Omental fat pad (tissue), 3 donors: ENCODE measurements at regions not wholly inside any gene's neighbourhood (a gene's known extent, or its start where the extent isn't known, plus 50 kb on each side); places are given as distances from the start of the nearest gene placed in this dataset.

Experiments used
- ATAC-seq: fragments of 150-250 bp; one replicate; pipeline ENCODE4 v1.9.1; 2016; ENCODE audit warnings: mild to moderate bottlenecking, moderate library complexity; ENCODE audit not compliant: low FRiP score
- DNase-seq: peaks from one replicate; pipeline ENCODE4 v3.0.0-alpha.2; 2019; ENCODE audit warnings: low spot score
- TF ChIP-seq, protein P1 (sequence below), 3 donors: fragments of 450-650 bp; IDR thresholded peaks; one replicate each; pipeline ENCODE4 v1.5.1; 2016 to 2017; ENCODE audit warnings: antibody characterized with exemption in 3 of 3, mild to moderate bottlenecking in 3 of 3, moderate library complexity in 2 of 3

DNA sequence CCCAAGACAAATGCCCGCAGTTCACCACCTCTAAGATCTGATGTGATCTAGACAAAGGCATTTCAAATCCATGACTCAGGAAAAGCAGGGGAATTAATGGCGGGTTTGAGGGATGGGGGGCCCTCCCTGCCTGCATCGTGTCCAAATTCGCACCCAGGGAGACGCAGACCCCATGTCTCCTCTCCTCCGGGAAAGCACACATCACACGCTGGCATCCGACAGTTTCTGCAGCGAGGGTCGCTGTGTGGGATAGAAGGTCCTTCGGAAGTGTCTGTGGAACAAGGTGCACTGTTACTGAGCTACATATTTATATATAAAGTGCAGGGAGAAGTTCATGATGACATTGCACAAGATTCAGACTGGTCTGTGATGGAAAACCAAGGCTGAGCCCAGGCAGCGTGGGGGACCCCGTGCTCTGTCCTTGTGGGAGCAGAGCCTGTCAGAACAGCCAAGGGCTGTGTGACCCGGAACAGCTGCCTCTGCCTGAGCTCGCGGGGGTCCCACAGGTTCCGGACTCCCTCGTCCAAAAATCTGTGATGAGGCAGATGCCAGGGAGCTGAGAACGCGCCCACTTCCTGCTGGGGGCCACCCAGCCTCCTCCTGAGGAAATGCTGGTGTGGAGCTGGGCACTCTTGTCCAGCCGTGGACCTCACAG, 82.3 kb upstream of the CTDP1 start:
- DNase-seq (no peak), ATAC-seq (no peak)
- TF ChIP-seq, protein P1, sequence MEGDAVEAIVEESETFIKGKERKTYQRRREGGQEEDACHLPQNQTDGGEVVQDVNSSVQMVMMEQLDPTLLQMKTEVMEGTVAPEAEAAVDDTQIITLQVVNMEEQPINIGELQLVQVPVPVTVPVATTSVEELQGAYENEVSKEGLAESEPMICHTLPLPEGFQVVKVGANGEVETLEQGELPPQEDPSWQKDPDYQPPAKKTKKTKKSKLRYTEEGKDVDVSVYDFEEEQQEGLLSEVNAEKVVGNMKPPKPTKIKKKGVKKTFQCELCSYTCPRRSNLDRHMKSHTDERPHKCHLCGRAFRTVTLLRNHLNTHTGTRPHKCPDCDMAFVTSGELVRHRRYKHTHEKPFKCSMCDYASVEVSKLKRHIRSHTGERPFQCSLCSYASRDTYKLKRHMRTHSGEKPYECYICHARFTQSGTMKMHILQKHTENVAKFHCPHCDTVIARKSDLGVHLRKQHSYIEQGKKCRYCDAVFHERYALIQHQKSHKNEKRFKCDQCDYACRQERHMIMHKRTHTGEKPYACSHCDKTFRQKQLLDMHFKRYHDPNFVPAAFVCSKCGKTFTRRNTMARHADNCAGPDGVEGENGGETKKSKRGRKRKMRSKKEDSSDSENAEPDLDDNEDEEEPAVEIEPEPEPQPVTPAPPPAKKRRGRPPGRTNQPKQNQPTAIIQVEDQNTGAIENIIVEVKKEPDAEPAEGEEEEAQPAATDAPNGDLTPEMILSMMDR (IDR thresholded peaks at IDR 0.05): no peak

DNA sequence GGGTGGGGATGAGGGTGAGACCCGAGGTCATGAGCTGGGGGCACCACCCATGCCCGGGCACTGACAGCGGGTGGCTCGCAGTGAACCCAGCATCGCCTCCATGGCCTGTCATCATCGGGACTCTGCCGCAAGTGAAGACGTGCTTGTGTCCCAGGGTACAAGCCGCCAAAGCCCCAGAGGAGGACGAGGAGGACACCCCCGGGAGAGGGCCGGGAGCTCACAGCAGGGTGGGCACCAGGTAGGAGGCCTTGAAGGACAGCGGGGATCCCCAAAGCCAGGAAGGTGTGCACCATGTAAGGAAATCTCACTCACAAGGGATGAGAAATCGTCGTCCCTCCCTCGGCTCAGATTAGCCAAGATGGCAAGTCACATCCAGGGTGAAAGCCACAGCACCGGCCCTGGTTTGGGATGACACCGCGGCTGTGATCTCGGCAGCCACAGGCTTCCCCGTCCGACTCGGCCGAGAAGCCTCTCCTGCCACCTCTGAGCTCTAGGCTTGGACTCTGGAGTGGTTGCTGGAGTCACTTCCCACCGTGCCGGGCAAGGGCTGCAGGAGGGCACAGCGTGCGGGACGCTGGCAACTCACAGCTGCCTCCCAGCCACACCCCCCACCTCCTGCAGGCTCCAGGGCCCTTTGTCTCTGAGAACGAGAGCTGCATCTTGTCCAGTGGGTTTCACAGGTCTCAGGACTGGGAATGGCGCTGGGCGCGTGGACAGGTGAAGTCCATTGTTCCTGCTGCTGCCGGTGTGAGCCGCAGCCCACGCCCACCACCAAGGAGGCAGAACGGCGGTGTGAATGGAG, 81.6 kb upstream of the CTDP1 start:
- TF ChIP-seq, protein P1 (IDR thresholded peaks at IDR 0.05): no peak
- DNase-seq: no peak
- ATAC-seq: no peak

GRCh38 chr18:79598633-79599175, 80.9 kb upstream of the CTDP1 start:
- DNase-seq (no peak), ATAC-seq (no peak)
- TF ChIP-seq, protein P1 (IDR thresholded peaks at IDR 0.05): no peak

DNA sequence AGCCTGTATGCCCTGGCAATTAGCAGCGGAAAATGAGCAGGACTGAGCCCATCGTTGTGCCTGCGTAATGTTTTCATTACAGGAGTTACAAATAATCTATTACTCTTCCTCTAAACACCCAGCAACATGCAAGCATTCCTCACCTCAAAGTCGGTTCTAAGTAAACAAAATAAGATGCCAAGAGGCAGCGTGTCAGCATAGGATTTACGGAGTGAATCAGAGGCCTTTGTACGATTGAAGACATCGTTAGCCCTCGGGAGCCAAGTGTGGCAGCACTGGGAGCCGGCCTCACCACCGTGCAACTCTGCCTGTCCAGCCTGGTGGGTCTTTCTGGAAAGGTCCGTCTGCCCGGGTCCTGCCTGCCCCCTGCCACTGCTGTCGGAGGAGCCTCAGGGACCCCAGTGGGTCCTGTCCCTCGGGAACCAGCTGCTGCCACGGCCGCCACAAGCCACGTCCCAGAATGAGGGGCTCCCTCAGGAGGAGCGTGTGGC, 80.1 kb upstream of the CTDP1 start:
- no peak for ATAC-seq
- TF ChIP-seq, protein P1 (IDR thresholded peaks at IDR 0.05): no peak
- no peak for DNase-seq

GRCh38 chr18:79600141-79600540, 79.5 kb upstream of the CTDP1 start:
- ATAC-seq (no peak), DNase-seq (no peak)
- TF ChIP-seq, protein P1 (IDR thresholded peaks at IDR 0.05): no peak

- ATAC-seq (no peak), DNase-seq (no peak)
- TF ChIP-seq, protein P1 (IDR thresholded peaks at IDR 0.05): no peak
Observed at GRCh38 chr18:79600596-79600995, 79.0 kb upstream of the CTDP1 start.
